ENCODE measurements at regions not wholly inside any gene's neighbourhood (a gene's known extent, or its start where the extent isn't known, plus 50 kb on each side); places are given as distances from the start of the nearest gene placed in this dataset.

DNA sequence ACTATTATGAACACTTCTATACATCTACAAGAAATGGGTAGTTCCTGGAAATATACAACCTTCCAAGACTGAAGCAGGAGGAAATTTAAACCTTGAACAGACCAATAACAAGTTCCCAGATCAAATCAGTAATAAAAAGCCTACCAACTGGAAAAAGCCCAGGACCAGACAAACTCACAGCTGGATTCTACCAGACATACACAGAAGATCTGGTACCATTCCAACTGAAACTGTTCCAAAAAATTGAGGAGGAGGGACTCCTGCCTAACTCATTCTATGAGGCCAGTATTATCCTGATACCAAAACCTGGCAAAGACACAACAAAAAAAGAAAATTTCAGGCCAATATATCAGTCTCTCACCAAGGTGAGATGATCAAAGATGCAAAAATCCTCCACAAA lies 189.4 kb downstream of the RPS29 start:
- DNase-seq (ENCODE audit: low read depth in 3 of 3, low spot score in 1 of 3), result no peak

GRCh38 chr14:49381778-49382177 lies 204.4 kb downstream of the RPS29 start:
- no peak for DNase-seq (ENCODE audit: low read depth in 3 of 3, low spot score in 1 of 3)

GRCh38 chr14:49367696-49368095 lies 218.5 kb downstream of the RPS29 start:
- DNase-seq (ENCODE audit: low read depth in 3 of 3, low spot score in 1 of 3), result no peak

DNA sequence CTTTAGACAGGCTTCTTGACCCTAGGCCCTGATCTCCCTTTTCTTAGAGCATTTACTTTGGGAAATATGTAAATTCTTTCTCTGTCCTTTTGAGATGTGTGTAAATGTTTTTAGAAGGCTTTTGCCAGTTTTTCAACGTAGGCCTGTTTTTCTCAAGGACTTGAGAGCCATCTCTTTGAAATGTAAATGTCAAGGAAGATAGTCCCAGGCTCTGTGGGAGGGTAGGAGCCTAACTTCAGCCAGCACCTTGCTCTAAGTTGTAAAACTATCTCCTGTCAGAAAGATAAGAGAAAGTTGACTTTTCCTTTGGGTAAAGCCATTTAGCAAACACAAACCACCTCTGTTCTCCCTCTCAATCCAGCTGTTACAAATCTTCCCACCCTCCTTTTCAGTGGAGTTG lies 219.8 kb downstream of the RPS29 start:
- no peak for DNase-seq (ENCODE audit: low read depth in 3 of 3, low spot score in 1 of 3)

DNA sequence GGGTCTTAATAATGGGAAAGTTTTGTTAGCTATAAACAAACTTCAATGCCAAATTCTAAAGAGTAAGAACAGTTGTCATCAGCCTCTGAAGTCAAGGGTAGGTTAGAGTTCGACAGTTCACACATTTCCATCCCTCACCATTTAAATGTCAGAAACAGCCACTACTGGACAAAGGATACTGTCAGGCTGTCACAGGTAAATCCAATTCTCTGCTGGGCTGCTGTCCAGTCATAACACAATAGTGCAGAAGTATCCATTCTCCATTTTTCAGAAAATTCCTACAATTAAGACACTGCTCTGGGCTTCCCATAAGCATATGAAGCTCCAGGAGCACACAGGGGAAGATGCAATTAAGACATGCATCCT lies 221.4 kb downstream of the RPS29 start:
- DNase-seq (ENCODE audit: low read depth in 3 of 3, low spot score in 1 of 3), result no peak

DNA sequence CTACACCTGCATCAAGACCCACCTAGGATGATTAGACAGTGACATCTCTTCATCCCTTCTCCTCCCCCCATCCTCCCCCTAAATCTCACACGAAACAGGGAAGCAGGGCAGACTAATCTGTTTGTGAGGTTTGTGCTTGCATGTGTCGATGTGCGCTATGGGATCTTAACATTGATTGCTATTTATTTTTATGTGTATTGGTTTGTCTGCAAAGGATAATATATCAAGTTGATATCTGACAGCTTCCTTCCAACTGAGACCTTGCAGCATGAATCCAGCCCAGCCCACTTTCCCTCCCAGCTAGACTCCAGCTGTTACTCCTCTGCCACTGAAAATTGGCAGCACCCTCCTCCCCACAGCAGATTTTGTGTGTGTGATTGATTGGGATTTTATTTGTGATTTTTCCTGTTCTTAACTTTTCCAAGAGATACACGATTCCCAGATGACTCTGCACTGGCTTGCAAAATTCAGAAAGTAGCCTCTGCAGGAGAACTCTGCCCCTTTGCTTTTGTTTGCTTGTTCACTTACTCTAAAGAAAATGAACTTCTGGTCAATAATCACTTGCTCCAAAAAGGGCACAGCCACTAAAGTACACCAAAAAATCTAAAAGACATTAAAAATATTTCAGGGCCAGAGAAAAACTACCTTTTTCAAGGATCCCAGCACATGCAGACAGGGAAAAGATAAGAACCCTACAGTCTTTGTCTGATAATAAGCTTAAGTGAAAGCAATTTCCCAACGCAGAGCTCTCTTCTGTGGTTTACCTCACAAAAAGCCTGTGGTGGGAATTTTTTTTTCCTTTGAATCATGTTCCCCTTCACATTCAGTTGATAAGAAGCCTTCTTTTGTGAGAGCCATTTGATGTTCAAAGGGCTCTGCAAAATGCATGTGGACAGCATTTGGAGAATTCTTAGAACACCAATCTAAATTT lies 222.1 kb downstream of the RPS29 start:
- no peak for DNase-seq (ENCODE audit: low read depth in 3 of 3, low spot score in 1 of 3)

GRCh38 chr14:49362916-49363315 lies 223.3 kb downstream of the RPS29 start:
- DNase-seq (ENCODE audit: low read depth in 3 of 3, low spot score in 1 of 3), result no peak

DNA sequence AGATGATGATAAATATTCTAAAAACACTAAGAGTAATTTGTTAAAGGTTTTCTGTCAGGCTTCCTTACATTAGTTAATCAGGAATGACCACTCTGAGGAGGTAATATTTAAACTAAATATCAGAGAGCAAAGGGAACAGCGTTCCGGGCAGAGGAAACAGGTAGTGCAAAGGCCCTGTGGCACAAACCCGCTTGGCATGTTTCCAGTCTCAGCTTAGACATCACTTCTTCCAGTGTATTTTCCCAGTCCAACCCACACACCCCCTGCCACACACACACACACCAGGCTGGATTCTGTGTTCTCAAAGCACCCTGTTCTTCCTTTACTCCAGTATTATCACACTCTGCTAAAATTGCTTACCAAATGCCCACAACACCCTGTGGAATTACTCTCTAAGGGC lies 247.1 kb downstream of the RPS29 start:
- DNase-seq (ENCODE audit: low read depth in 3 of 3, low spot score in 1 of 3), result no peak

DNA sequence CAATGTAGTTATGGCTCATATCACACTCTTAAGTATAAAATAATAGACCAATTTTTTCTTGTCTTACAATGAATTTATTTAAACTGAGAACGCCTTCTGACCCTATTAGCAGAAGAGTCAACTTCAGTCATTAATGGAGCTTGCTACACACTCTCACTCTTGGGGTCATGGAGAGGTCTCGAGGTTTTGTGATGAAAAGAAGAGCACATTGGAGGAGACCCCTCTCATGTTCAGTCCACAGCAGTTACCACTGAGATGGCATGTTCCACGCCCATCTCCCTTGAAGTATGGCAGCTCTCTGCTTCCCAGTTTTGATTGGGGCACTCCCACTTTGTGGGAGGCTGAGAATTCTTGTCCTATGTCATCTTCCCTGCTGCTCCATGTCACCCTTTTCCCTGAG lies 266.4 kb downstream of the RPS29 start:
- DNase-seq (ENCODE audit: low read depth in 3 of 3, low spot score in 1 of 3), result no peak

GRCh38 chr14:49315570-49315969 lies 270.6 kb downstream of the RPS29 start:
- DNase-seq (ENCODE audit: low read depth in 3 of 3, low spot score in 1 of 3), result no peak

DNA sequence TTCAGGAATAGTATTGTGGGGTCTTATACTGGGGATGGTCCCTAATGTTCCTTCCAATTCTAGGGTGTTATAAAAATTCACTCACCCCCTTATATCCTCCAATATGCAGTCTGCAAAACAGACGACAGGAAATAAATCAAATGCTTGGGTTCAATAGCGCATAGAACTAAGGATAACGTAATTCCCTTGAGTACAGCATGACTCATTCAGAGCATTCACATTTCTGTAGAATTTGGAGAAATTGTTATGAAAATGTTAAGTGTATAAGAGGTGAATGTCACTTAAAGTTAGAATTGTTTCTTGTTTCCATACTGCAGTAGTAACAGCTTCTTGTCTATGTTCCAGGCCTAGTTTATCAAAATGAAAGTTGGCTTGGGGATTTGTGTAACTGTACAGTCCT lies 271.4 kb downstream of the RPS29 start:
- DNase-seq (ENCODE audit: low read depth in 3 of 3, low spot score in 1 of 3), result no peak

DNA sequence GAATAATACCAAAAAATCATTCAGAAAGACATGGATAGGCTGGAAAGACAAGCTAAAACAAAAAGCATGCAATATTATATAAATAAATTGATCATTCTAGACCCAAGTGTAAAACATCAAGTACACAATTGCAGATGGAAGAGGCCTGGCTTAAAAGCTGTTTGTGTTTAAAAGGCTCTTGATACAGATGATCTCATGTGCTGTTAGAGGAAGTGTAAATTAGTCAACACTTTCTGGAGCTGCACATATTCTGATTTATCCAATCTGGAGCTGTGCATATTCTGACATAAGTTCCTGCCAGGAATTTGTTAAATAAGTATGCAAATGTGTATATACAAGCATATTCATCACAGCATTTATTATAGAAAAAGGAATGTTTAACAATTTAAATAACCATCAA lies 273.1 kb downstream of the RPS29 start:
- DNase-seq (ENCODE audit: low read depth in 3 of 3, low spot score in 1 of 3), result no peak

DNA sequence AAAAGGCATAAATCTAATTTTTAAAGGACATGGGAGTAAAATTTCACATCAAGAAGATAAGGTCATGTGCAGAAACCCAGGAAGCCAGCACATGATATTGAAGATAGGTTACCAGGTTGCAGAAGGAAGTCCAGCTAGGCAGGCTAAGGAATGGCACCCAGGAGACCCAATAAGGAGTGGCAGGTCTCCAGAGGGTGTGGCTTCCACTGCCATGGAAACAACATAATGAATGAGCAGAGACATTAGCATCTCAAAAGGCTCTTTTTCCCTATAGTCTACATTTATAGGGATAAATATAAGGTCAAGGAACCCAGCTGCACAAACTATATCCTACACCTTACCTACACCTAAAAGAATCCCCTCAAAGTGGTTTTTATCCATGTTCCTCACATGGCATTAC lies 275.9 kb downstream of the RPS29 start:
- DNase-seq (ENCODE audit: low read depth in 3 of 3, low spot score in 1 of 3), result no peak

GRCh38 chr14:49306152-49306751 lies 279.9 kb downstream of the RPS29 start:
- no peak for DNase-seq (ENCODE audit: low read depth in 3 of 3, low spot score in 1 of 3)

DNA sequence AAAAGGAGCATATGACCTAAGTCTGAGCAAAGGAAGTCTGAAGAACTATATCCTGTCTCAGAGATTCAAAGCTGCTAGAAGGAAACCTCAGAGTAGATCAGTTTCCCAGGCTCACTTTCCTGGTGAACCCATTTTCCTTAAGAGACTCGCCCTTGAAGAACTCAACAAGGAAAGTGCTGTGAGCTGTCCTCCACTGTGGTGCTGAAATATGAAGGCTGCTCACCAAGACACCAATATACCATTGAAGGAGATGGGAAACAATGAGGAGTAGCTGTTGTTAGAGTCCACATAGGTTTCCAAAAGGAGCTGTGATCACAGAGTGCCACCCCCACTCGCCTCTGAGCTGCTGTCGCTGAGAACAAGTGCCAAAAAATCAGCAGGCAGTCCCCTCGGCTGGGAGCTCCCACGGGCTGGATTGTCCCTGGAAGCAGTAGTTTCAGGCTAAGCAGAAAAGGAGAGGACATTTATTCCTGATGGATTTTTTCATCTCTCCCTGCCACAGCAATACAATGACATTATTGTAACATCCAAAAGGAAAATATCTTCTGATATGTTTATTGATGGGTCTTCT lies 282.1 kb downstream of the RPS29 start:
- DNase-seq (ENCODE audit: low read depth in 3 of 3, low spot score in 1 of 3), result no peak

DNA sequence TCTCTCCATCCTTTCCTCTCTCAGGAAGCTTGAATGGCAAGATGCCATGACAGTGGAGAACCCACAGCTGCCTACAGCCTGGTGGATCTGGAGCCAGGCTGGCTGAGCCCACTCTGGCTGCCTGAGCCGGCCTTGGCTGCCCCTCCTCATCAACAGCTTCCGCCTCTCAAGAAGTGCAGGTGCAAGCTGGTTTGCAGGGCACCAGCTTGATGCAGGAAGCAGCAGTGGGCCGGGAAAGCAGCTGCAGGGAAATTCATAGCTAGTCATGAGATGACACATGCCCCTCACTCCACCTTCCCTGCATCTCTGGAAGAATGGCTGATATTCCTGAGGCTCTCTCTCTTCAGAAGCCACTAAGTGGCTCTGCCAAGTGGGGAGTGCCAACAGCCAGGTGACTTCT lies 289.1 kb downstream of the RPS29 start:
- no peak for DNase-seq (ENCODE audit: low read depth in 3 of 3, low spot score in 1 of 3)

- DNase-seq (ENCODE audit: low read depth in 3 of 3, low spot score in 1 of 3), result no peak
These were observed 291.5 kb downstream of the RPS29 start for GRCh38 chr14:49294621-49295148.

- no peak for DNase-seq (ENCODE audit: low read depth in 3 of 3, low spot score in 1 of 3)
These were observed 299.2 kb downstream of the RPS29 start for GRCh38 chr14:49287004-49287403.

GRCh38 chr14:49286257-49286983 lies 299.8 kb downstream of the RPS29 start:
- no peak for DNase-seq (ENCODE audit: low read depth in 3 of 3, low spot score in 1 of 3)

- no peak for DNase-seq (ENCODE audit: low read depth in 3 of 3, low spot score in 1 of 3)
These were observed 305.6 kb downstream of the RPS29 start for GRCh38 chr14:49280566-49280965.

GRCh38 chr14:49250517-49250916 lies 335.7 kb downstream of the RPS29 start:
- no peak for DNase-seq (ENCODE audit: low read depth in 3 of 3, low spot score in 1 of 3)

GRCh38 chr14:49250109-49250508 lies 336.1 kb downstream of the RPS29 start:
- no peak for DNase-seq (ENCODE audit: low read depth in 3 of 3, low spot score in 1 of 3)

Data from stimulated activated CD4-positive, alpha-beta T cell treated with anti-CD3 and anti-CD28 coated beads, TNF-alpha, amount 100 ng/mL, for 1 hour (primary cell).